ENCODE measurements at regions not wholly inside any gene's neighbourhood (a gene's known extent, or its start where the extent isn't known, plus 50 kb on each side); places are given as distances from the start of the nearest gene placed in this dataset.

- DNase-seq (ENCODE audit: low read depth in 2 of 2) = no peak
Observed at GRCh38 chr15:98196371-98196770, 235.9 kb downstream of the ARRDC4 start.

GRCh38 chr15:98202256-98202655 is 241.8 kb downstream of the ARRDC4 start:
- no peak for DNase-seq (ENCODE audit: low read depth in 2 of 2)

GRCh38 chr15:98203872-98204660 is 243.6 kb downstream of the ARRDC4 start:
- no peak for DNase-seq (ENCODE audit: low read depth in 2 of 2)

- DNase-seq (ENCODE audit: low read depth in 2 of 2) = no peak
Observed at GRCh38 chr15:98207928-98208327, 247.4 kb downstream of the ARRDC4 start.

GRCh38 chr15:98213346-98213979 is 253.0 kb downstream of the ARRDC4 start:
- no peak for DNase-seq (ENCODE audit: low read depth in 2 of 2)

- DNase-seq (ENCODE audit: low read depth in 2 of 2) = no peak
Observed at GRCh38 chr15:98216166-98216565, 255.7 kb downstream of the ARRDC4 start.

- no peak for DNase-seq (ENCODE audit: low read depth in 2 of 2)
Observed at GRCh38 chr15:98217356-98217755, 256.9 kb downstream of the ARRDC4 start.

- no peak for DNase-seq (ENCODE audit: low read depth in 2 of 2)
Observed at GRCh38 chr15:98221144-98221543, 260.6 kb downstream of the ARRDC4 start.

- DNase-seq (ENCODE audit: low read depth in 2 of 2) = no peak
Observed at GRCh38 chr15:98221577-98221976, 261.1 kb downstream of the ARRDC4 start.

- DNase-seq (ENCODE audit: low read depth in 2 of 2) = no peak
Observed at GRCh38 chr15:98226149-98226548, 265.6 kb downstream of the ARRDC4 start.

- no peak for DNase-seq (ENCODE audit: low read depth in 2 of 2)
Observed at GRCh38 chr15:98226578-98226977, 266.1 kb downstream of the ARRDC4 start.

GRCh38 chr15:98228846-98229245 is 268.3 kb downstream of the ARRDC4 start:
- no peak for DNase-seq (ENCODE audit: low read depth in 2 of 2)

GRCh38 chr15:98230975-98231374 is 270.5 kb downstream of the ARRDC4 start:
- no peak for DNase-seq (ENCODE audit: low read depth in 2 of 2)

- DNase-seq (ENCODE audit: low read depth in 2 of 2) = no peak
Observed at GRCh38 chr15:98231696-98232440, 271.4 kb downstream of the ARRDC4 start.

- DNase-seq (ENCODE audit: low read depth in 2 of 2) = no peak
Observed at GRCh38 chr15:98232761-98233160, 272.3 kb downstream of the ARRDC4 start.

- no peak for DNase-seq (ENCODE audit: low read depth in 2 of 2)
Observed at GRCh38 chr15:98233873-98234272, 273.4 kb downstream of the ARRDC4 start.

- DNase-seq (ENCODE audit: low read depth in 2 of 2) = no peak
Observed at GRCh38 chr15:98240303-98240702, 279.8 kb downstream of the ARRDC4 start.

- DNase-seq (ENCODE audit: low read depth in 2 of 2) = no peak
Observed at GRCh38 chr15:98241032-98241554, 280.6 kb downstream of the ARRDC4 start.

- no peak for DNase-seq (ENCODE audit: low read depth in 2 of 2)
Observed at GRCh38 chr15:98257290-98257689, 296.8 kb downstream of the ARRDC4 start.

- DNase-seq (ENCODE audit: low read depth in 2 of 2) = no peak
Observed at GRCh38 chr15:98263787-98264186, 303.3 kb downstream of the ARRDC4 start.

GRCh38 chr15:98266295-98266694 is 305.8 kb downstream of the ARRDC4 start:
- no peak for DNase-seq (ENCODE audit: low read depth in 2 of 2)

GRCh38 chr15:98268163-98268562 is 307.7 kb downstream of the ARRDC4 start:
- DNase-seq (ENCODE audit: low read depth in 2 of 2) = no peak

Data from stimulated activated CD8-positive, alpha-beta memory T cell treated with anti-CD3 and anti-CD28 coated beads, Interleukin-2, amount 100 ng/mL, for 48 hours (primary cell).